ENCODE measurements at regions not wholly inside any gene's neighbourhood (a gene's known extent, or its start where the extent isn't known, plus 50 kb on each side); places are given as distances from the start of the nearest gene placed in this dataset.

- TF ChIP-seq EZH2 (IDR thresholded peaks at IDR 0.05) (no peak), FOXP2 (optimal IDR thresholded peaks at IDR 0.05; ENCODE audit: control extremely low read depth, extremely low read length, insufficient read depth) (no peak), POLR2AphosphoS5 (IDR thresholded peaks at IDR 0.05; ENCODE audit: borderline replicate concordance, low read depth, low read length) (no peak)
Measured at GRCh38 chr2:10185755-10186154, 63.2 kb downstream of the RRM2 start.

Data from SK-N-MC (cell line).